ENCODE measurements at regions not wholly inside any gene's neighbourhood (a gene's known extent, or its start where the extent isn't known, plus 50 kb on each side); places are given as distances from the start of the nearest gene placed in this dataset.
"Not testable (repeated sequence)": the region's sequence is repeated elsewhere in the genome, so short reads cannot be mapped to it uniquely, and the experiment has no call there.

DNA sequence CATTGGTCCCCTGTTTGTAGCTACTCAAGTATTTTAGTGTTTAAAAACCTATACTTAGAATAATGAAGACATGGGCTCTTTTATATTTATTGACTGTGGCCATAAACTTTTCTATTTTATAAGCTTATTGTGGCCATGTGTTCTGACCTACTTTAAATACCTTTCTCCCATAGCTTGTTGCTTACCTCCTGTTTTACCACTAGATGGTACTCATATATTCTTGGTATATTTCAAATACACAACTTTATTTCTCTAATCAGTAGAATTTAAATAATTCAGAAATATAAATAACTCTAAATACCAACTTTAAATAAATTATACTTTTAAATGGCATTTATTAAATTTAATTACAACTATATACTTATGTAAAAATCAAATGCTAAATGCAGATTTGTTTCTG lies 498.0 kb downstream of the PRDM9 start:
- DNase-seq (ENCODE audit: low read depth, low spot score), result no peak
- CTCF ChIA-PET, result no interaction called here
- TF ChIP-seq, protein P1, sequence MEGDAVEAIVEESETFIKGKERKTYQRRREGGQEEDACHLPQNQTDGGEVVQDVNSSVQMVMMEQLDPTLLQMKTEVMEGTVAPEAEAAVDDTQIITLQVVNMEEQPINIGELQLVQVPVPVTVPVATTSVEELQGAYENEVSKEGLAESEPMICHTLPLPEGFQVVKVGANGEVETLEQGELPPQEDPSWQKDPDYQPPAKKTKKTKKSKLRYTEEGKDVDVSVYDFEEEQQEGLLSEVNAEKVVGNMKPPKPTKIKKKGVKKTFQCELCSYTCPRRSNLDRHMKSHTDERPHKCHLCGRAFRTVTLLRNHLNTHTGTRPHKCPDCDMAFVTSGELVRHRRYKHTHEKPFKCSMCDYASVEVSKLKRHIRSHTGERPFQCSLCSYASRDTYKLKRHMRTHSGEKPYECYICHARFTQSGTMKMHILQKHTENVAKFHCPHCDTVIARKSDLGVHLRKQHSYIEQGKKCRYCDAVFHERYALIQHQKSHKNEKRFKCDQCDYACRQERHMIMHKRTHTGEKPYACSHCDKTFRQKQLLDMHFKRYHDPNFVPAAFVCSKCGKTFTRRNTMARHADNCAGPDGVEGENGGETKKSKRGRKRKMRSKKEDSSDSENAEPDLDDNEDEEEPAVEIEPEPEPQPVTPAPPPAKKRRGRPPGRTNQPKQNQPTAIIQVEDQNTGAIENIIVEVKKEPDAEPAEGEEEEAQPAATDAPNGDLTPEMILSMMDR (IDR thresholded peaks at IDR 0.05; ENCODE audit: insufficient read depth, low read length, missing control alignments), result no peak
- POLR2A ChIA-PET, result no interaction called here
- no peak overlapping the region for H3K4me3 ChIP-seq (ENCODE audit: low read depth, low read length)

DNA sequence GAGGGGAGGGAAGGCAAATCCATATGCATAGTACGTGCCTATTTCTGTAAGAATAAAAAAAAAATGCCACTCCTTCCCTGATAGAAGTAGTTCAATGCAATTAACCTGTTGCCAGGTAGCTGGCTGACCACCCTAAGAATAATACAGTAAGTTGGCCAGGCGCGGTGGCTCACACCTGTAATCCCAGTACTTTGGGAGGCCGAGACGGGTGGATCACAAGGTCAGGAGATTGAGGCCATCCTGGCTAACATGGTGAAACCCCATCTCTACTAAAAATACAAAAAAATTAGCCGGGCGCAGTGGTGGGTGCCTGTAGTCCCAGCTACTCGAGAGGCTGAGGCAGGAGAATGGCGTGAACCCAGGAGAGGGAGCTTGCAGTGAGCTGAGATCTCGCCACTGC lies 510.3 kb downstream of the PRDM9 start:
- DNase-seq (ENCODE audit: low read depth, low spot score); H3K4me3 ChIP-seq (ENCODE audit: low read depth, low read length); POLR2A ChIA-PET; CTCF ChIA-PET: not testable (repeated sequence)

DNA sequence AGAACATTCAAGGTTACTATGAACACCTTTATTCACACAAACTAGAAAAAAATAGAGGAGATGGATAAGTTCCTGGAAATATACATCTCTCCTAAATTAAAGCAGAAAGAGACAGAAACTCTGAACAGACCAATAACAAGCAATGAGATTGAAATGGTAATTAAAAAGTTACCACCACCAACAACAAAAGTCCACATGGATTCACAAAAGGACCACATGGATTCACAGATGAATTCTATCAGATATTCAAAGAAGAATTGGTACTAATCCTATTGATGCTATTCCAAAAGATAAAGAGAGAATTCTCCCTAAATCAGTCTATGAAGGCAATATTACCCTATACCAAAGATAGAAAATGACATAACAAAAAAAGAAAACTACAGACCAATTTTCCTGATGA lies 518.9 kb downstream of the PRDM9 start:
- no peak for DNase-seq (ENCODE audit: low read depth, low spot score)
- ChIA-PET POLR2A (no interaction called here), CTCF (no interaction called here)
- H3K4me3 ChIP-seq (ENCODE audit: low read depth, low read length), result no peak overlapping the region
- TF ChIP-seq, protein P1 (IDR thresholded peaks at IDR 0.05; ENCODE audit: insufficient read depth, low read length, missing control alignments), result no peak

DNA sequence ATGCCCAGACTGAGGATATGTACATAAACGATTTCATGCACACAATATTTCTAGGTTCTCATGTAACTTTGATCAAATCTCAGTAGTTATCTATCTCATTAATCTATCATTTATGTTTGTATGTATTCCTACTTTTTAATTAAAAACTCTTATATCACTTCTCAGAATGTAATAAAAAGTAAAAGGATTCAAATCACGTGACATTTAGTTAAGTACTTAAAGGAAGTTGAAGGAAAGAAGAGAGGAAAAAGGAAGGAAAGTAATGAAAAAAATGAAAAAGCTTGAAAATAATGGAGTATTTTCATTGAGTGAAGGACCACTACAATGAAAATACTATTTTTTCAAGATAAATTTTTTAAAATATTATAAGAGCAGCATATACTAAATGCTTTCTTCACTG lies 535.3 kb downstream of the PRDM9 start:
- no peak overlapping the region for H3K4me3 ChIP-seq (ENCODE audit: low read depth, low read length)
- POLR2A ChIA-PET, result no interaction called here
- DNase-seq (ENCODE audit: low read depth, low spot score), result no peak
- TF ChIP-seq, protein P1 (IDR thresholded peaks at IDR 0.05; ENCODE audit: insufficient read depth, low read length, missing control alignments), result no peak
- CTCF ChIA-PET, result no interaction called here

DNA sequence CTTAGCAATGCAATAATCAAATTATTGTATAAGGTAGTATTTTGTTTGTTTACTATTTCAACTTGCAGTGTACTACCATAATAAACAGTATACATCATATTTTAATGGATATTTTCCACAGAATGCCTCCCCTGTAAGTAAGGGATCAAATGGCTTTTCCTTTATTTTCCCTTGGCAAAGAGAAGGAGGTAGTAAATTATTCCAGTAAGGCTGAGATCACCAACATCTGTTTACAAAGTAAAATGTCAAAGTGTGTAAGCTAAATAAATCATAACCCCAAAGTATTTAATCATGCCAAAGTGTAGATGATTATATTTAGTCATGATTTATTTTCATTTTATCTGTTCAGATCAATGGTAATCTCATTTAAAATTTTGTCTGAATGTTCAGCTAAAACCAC lies 537.6 kb downstream of the PRDM9 start:
- ChIA-PET POLR2A (no interaction called here), CTCF (no interaction called here)
- no peak overlapping the region for H3K4me3 ChIP-seq (ENCODE audit: low read depth, low read length)
- no peak for DNase-seq (ENCODE audit: low read depth, low spot score)
- TF ChIP-seq, protein P1 (IDR thresholded peaks at IDR 0.05; ENCODE audit: insufficient read depth, low read length, missing control alignments), result no peak

DNA sequence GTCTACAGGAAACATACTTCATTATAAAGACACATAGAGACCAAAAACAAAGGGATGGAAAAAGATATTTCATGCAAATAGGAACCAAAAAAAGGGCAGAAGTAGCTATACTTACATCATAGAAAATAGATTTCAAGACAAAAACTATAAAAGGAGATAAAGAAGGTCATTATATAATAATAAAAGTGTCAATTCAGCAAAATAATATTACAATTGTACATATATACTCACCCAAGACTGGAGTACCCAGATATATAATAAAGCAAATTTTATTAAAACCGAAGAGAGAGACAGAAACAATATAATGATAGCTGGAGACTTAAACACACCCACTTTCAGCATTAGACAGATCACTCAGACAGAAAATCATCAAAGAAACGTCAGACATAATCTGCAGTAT lies 546.3 kb downstream of the PRDM9 start:
- ChIA-PET POLR2A (no interaction called here), CTCF (no interaction called here)
- DNase-seq (ENCODE audit: low read depth, low spot score), result no peak
- TF ChIP-seq, protein P1 (IDR thresholded peaks at IDR 0.05; ENCODE audit: insufficient read depth, low read length, missing control alignments), result no peak
- no peak overlapping the region for H3K4me3 ChIP-seq (ENCODE audit: low read depth, low read length)

DNA sequence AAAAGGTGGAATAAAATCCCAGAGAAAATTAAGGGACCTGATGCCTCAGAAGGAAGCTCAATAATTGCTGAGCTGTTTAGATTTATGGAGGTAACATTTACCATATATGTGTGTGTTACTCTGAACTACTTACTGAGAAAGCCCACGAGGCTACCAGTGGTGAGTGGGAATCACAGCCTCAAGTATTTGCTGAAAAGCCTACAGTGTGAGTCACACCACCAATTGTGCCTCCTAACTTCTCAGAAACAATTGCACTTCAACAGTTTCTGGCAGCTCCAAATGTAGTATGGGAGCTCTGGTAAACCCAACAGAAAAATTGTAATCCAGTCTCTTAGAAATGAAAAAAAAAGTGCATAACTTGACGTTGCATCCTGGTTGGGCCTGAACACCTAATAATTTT lies 551.6 kb downstream of the PRDM9 start:
- no peak overlapping the region for H3K4me3 ChIP-seq (ENCODE audit: low read depth, low read length)
- TF ChIP-seq, protein P1 (IDR thresholded peaks at IDR 0.05; ENCODE audit: insufficient read depth, low read length, missing control alignments), result no peak
- ChIA-PET POLR2A (no interaction called here), CTCF (no interaction called here)
- no peak for DNase-seq (ENCODE audit: low read depth, low spot score)

Data from AG04449 (cell line).